ENCODE measurements at regions not wholly inside any gene's neighbourhood (a gene's known extent, or its start where the extent isn't known, plus 50 kb on each side); places are given as distances from the start of the nearest gene placed in this dataset.

DNA sequence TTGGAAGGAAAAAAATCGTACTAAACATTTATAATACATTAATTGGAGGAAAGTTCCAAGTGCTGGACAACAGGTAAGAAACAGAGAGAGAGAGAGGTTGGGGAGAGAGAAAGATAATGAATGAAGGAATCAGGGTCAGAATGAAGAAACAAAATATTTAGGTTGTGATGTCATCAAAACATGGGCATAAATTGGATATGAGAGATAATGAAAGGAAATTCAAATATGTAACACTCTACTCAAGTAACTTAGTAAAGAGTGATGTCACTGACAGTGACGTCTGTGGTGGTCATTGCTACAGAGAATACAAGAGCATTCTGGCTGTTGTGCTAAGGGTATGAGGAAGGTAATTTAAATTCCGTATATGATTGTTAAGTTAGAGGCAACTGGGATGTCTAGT lies 543.4 kb upstream of the COX7C start:
- Histone ChIP-seq H3K9me2 (replicated peaks; ENCODE audit: low read depth, low read length) (no peaks in the 10 kb centered on the region), H3K4me1 (ENCODE audit: insufficient read depth, low read length, poor library complexity, severe bottlenecking) (peaks cover 13% of the 10 kb centered on the region), H3K9me3 (ENCODE audit: insufficient read depth, low read depth, low read length) (peaks cover 5% of the 10 kb centered on the region), H3K4me3 (ENCODE audit: low read length, poor library complexity, severe bottlenecking) (no peak overlapping the region), H4K20me1 (ENCODE audit: insufficient read depth, low read length, poor library complexity, severe bottlenecking) (no peaks in the 10 kb centered on the region), H3F3A (ENCODE audit: low read depth) (no peaks in the 10 kb centered on the region), H3K79me2 (ENCODE audit: insufficient read depth, low read length) (no peaks in the 10 kb centered on the region), H3K9ac (ENCODE audit: low read depth, low read length, poor library complexity, severe bottlenecking) (no peak overlapping the region), H3K36me3 (ENCODE audit: insufficient read depth, low read length) (no peaks in the 10 kb centered on the region), H3K4me2 (ENCODE audit: low read depth, low read length, poor library complexity, severe bottlenecking) (no peak overlapping the region), H3K27me3 (ENCODE audit: insufficient read depth, low read length, poor library complexity, severe bottlenecking) (no peaks in the 10 kb centered on the region), H2AFZ (ENCODE audit: low read length) (no peak overlapping the region)
- TF ChIP-seq EZH2phosphoT487 (IDR thresholded peaks at IDR 0.05; ENCODE audit: borderline replicate concordance) = no peak
- TF ChIP-seq, protein P1, sequence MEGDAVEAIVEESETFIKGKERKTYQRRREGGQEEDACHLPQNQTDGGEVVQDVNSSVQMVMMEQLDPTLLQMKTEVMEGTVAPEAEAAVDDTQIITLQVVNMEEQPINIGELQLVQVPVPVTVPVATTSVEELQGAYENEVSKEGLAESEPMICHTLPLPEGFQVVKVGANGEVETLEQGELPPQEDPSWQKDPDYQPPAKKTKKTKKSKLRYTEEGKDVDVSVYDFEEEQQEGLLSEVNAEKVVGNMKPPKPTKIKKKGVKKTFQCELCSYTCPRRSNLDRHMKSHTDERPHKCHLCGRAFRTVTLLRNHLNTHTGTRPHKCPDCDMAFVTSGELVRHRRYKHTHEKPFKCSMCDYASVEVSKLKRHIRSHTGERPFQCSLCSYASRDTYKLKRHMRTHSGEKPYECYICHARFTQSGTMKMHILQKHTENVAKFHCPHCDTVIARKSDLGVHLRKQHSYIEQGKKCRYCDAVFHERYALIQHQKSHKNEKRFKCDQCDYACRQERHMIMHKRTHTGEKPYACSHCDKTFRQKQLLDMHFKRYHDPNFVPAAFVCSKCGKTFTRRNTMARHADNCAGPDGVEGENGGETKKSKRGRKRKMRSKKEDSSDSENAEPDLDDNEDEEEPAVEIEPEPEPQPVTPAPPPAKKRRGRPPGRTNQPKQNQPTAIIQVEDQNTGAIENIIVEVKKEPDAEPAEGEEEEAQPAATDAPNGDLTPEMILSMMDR (conservative IDR thresholded peaks at IDR 0.05; ENCODE audit: low read length) = no peak

DNA sequence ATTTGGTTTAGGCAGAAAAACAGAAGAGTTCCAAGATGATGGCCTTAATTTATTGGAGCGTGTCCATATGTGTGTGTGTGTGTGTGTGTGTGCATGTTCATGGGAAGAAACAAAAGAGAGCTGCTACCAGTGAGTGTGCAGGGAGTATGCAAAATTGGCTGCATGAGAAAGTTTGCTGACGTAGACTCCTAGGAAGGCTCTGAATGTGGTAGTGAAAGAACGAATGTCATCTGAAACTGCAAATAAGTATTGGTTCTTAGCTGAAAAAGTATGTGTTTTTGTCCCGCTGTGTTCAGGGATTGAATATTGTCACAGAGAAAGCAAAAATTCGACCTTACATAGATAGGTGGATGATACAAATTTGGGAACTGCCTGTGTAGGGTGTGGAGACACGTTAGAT lies 542.6 kb upstream of the COX7C start:
- Histone ChIP-seq H3K4me1 (ENCODE audit: insufficient read depth, low read length, poor library complexity, severe bottlenecking) (peaks cover 13% of the 10 kb centered on the region), H3K79me2 (ENCODE audit: insufficient read depth, low read length) (no peaks in the 10 kb centered on the region), H4K20me1 (ENCODE audit: insufficient read depth, low read length, poor library complexity, severe bottlenecking) (no peaks in the 10 kb centered on the region), H3K9ac (ENCODE audit: low read depth, low read length, poor library complexity, severe bottlenecking) (no peak overlapping the region), H3K9me2 (replicated peaks; ENCODE audit: low read depth, low read length) (no peaks in the 10 kb centered on the region), H3K36me3 (ENCODE audit: insufficient read depth, low read length) (no peaks in the 10 kb centered on the region), H3F3A (ENCODE audit: low read depth) (no peaks in the 10 kb centered on the region), H3K27me3 (ENCODE audit: insufficient read depth, low read length, poor library complexity, severe bottlenecking) (no peaks in the 10 kb centered on the region), H3K4me3 (ENCODE audit: low read length, poor library complexity, severe bottlenecking) (no peak overlapping the region), H2AFZ (ENCODE audit: low read length) (no peak overlapping the region), H3K4me2 (ENCODE audit: low read depth, low read length, poor library complexity, severe bottlenecking) (no peak overlapping the region), H3K9me3 (ENCODE audit: insufficient read depth, low read depth, low read length) (peaks cover 5% of the 10 kb centered on the region)
- TF ChIP-seq EZH2phosphoT487 (IDR thresholded peaks at IDR 0.05; ENCODE audit: borderline replicate concordance) = no peak
- TF ChIP-seq, protein P1 (conservative IDR thresholded peaks at IDR 0.05; ENCODE audit: low read length) = no peak

DNA sequence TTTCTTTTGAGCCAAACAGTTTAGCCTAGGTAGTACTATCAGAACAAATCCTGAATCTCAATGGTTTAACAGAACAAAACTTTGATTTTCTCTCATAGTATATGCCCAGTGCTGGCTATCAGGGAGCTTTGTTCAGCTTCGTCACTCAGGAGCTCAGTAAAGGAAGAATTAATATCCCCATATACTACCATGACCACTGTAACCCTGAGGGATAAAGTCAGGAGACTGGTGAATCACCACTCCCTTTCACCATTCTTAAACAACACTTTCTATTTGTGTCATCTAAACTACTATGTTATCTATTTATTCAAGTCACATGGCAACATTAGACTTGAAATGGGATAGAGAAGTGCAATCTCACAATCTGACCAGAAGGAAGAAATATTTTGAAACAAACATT lies 522.6 kb upstream of the COX7C start:
- Histone ChIP-seq H3K9me2 (replicated peaks; ENCODE audit: low read depth, low read length) (no peaks in the 10 kb centered on the region), H3K9ac (ENCODE audit: low read depth, low read length, poor library complexity, severe bottlenecking) (no peak overlapping the region), H3K36me3 (ENCODE audit: insufficient read depth, low read length) (no peaks in the 10 kb centered on the region), H3K4me1 (ENCODE audit: insufficient read depth, low read length, poor library complexity, severe bottlenecking) (no peaks in the 10 kb centered on the region), H3K9me3 (ENCODE audit: insufficient read depth, low read depth, low read length) (no peaks in the 10 kb centered on the region), H3F3A (ENCODE audit: low read depth) (no peaks in the 10 kb centered on the region), H3K4me2 (ENCODE audit: low read depth, low read length, poor library complexity, severe bottlenecking) (no peak overlapping the region), H3K27me3 (ENCODE audit: insufficient read depth, low read length, poor library complexity, severe bottlenecking) (no peaks in the 10 kb centered on the region), H3K79me2 (ENCODE audit: insufficient read depth, low read length) (no peaks in the 10 kb centered on the region), H4K20me1 (ENCODE audit: insufficient read depth, low read length, poor library complexity, severe bottlenecking) (no peaks in the 10 kb centered on the region), H2AFZ (ENCODE audit: low read length) (no peak overlapping the region), H3K4me3 (ENCODE audit: low read length, poor library complexity, severe bottlenecking) (no peak overlapping the region)
- TF ChIP-seq EZH2phosphoT487 (IDR thresholded peaks at IDR 0.05; ENCODE audit: borderline replicate concordance) = no peak
- TF ChIP-seq, protein P1 (conservative IDR thresholded peaks at IDR 0.05; ENCODE audit: low read length) = no peak

All from Loucy (cell line).